Ovary (tissue), 3 donors: ENCODE measurements at regions not wholly inside any gene's neighbourhood (a gene's known extent, or its start where the extent isn't known, plus 50 kb on each side); places are given as distances from the start of the nearest gene placed in this dataset.

ENCODE experiments used
- CTCF ChIP-seq, 3 donors: fragments of 450-650 bp in 2 of 3; fragments of 200-600 bp in 1 of 3; IDR thresholded peaks; one replicate each; pipeline versions ENCODE4 v1.5.1 to v1.8.0; 2016 to 2022; ENCODE audit warnings: antibody characterized with exemption in 3 of 3, mild to moderate bottlenecking in 1 of 3
- POLR2A ChIP-seq: fragments of 450-650 bp; IDR thresholded peaks from one replicate; pipeline ENCODE4 v1.6.1; 2017; ENCODE audit warnings: antibody characterized with exemption, mild to moderate bottlenecking, moderate library complexity
- donor health status: DM: no; HTN: no; CAD: no.

GRCh38 chr3:72385167-72385566 lies 463.1 kb downstream of the SHQ1 start:
- TF ChIP-seq POLR2A (no peak), CTCF (IDR thresholded peaks at IDR 0.05) (no peak)
